GM08714 (cell line): ENCODE measurements at regions not wholly inside any gene's neighbourhood (a gene's known extent, or its start where the extent isn't known, plus 50 kb on each side); places are given as distances from the start of the nearest gene placed in this dataset.

Source experiments
- H3K4me3 ChIP-seq: fragments of 200-500 bp; sonication (Bioruptor generic); 2 replicates; pipeline ENCODE4 v1.5.1; 2014; ENCODE audit warnings: mild to moderate bottlenecking, low read length, inconsistent platforms
- ZNF274 ChIP-seq: IDR thresholded peaks from 2 replicates; pipeline ENCODE4 v1.6.1; 2012; ENCODE audit warnings: mild to moderate bottlenecking, low read depth, low read length

DNA sequence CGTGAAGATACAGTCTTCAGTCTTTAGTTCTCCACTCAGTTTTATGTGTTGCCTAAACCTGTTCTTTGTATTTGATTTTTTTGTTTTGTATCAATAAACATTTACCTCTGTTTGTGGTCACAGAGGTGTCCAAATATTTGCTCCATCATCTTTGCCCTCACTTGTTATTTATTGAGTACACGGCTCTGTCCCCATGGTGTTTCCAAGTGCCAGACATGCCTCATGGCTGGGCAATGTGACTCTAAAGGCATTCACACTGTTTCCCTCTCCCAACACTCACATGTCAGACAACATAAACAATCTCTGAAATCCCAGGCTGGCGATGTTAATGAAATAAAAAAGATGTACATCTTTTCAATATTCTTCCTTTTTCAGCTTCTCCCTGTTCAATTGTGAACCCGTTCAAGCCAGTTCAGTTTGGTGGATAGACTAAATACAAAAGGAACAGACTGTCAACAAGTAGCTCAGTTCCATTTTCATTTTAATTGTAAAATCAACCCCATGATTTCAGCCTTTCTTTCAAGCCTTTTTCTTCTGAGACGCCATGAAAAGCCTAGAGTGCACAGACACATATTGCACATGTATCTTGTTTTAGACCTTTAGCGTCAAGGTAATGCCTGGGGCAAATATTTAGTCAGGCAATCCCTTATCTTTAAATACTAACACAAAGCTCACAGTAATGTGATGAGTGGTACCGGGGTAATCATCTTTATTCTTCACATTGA, 680.7 kb downstream of the GALC start:
- TF ChIP-seq ZNF274 = no peak
- H3K4me3 ChIP-seq = no peak overlapping the region

DNA sequence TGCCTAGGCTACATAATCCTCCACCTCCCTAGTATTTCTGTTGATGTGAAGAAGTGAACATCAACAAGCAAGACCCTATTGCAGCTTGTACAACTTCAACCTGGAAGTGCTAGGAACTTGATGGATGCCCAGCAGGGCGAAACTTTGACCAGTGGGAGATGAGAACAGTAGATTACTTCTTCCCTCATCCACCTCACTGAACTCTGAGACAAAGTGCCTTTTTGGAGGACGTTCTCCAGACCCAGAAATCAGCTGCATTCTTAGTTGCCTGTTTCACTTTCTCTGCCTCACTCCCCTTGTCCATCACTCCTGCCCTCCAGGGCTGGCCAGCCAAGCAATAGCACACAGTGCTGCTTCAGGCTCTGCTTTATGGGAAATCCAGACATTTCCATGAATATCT, 683.4 kb downstream of the GALC start:
- no peak for TF ChIP-seq ZNF274
- no peak overlapping the region for H3K4me3 ChIP-seq

DNA sequence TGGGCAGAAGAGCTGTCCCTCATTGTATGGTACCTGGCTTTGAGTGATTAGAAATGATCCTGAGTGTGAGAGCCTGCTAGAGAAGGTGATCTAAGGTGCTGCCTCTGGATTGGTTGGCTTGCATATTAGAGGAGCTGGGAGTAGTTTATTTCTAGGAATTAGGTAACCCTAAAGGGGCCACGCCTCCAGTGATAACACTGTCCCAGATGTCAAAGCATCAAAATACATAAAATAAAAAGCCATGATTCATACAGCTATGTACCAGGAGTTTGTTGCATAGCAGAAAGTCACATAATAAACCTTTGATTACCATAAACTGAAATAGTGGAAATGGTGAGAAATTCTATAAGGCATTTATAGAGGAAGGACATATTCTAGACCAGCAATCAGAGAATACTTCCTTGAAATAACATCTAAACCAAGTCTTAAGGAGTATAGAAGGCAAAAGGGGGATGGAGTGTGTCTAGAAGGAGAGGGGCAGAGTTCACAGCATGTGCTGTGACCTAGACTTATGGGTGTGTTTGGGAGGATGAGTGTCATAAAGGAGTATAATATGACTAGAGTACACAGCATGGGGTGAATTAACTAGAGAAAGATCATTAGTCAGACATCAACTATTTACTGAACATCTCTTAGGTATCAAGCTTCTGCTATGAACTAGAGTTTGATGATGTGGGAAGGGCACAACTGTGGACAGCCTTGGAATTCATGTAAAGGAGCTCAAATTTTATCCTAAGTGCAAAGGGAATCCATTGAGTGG, 686.4 kb downstream of the GALC start:
- TF ChIP-seq ZNF274 = no peak
- H3K4me3 ChIP-seq = no peak overlapping the region

DNA sequence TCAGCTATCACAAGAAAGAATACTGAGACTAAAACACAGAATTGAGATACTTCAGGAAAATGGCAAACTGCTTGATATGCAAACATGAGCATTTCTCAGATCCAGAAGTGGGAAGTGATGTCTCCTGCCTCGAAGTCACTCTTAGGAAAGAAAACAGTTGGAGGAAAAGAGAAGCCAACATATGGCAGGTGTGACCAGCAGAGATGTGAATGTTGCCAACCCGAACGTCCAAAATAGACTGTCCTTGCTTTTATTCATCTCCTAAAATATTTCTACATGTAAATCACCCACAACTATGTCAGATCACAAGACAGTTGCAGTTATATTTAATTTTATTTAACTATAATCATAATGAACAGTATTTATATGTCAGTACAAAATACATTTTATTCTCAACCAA, 687.6 kb downstream of the GALC start:
- no peak overlapping the region for H3K4me3 ChIP-seq
- no peak for TF ChIP-seq ZNF274

DNA sequence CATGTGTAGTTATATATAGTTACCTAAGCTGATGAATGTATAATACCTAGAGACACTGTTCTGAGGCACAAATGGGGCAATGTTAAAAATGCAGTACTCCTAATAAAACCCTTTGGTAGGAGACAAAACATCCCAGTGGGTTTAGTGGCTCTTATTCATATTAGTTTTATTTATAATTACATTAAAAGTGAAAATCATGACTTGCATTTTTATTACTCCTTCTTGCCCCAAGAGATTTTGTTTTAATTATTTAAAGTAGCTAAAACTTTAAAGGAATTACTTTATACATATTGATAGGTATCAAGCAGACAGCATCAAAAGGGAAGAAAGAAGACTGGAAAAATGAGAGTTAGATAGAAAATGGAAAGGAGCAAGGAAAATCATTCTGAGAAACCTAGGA, 688.6 kb downstream of the GALC start:
- TF ChIP-seq ZNF274 = no peak
- no peak overlapping the region for H3K4me3 ChIP-seq

DNA sequence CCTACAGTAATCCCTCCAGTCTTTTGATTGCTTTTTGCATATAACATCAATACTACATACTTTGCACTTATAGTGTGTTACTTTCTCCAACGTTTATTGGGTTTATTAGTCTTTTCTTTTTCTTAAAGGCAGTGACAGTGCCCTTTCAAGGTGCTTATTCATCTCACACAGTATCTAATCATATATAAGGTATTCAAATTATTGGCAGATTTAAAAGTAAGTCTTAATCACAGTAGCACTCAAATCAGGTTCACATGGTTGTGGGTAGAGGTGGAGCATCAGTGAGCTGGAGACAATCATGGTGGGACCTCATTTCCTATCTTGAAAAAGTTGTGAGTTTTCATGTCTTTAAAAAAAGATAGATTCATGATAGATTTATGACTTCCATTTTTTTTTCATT, 706.2 kb downstream of the GALC start:
- no peak overlapping the region for H3K4me3 ChIP-seq
- TF ChIP-seq ZNF274 = no peak

DNA sequence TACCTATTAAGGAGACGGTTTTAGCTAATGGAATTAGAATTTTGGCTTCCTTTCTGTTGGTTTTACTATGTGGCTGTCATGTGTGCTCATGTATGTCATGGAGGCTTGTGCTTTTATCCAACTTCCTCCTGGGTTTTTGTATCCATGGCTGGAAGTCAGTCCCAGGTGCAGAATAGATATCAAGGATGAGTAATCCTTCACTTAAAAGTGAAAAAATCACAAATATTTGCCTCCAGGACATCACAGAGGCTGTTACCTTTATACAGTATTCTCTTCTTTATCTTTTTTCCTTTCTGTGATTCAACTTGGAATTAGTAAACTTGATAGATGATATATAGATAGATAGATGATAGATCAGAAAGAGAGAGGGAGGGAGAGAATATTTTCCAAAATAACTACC, 706.8 kb downstream of the GALC start:
- TF ChIP-seq ZNF274 = no peak
- H3K4me3 ChIP-seq = no peak overlapping the region

DNA sequence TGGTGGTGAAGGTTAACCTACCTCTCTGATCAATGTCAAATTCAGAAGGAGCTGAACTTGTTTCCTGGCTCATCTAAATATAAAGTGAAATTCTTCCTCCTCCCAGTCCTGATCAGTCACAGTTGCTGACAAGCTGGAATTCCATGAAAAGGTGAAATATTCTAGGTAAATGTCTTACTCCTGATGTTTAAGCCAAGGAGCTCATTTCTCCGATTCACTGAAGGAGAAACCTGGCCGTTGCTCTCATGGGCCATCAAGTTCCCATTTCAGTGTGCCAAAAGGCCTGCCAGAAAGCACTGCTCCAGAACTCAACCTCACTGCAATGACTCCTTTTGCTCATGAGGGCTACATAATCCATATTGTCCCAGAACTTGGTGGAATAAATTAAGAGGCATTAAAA, 707.5 kb downstream of the GALC start:
- H3K4me3 ChIP-seq = no peak overlapping the region
- no peak for TF ChIP-seq ZNF274

DNA sequence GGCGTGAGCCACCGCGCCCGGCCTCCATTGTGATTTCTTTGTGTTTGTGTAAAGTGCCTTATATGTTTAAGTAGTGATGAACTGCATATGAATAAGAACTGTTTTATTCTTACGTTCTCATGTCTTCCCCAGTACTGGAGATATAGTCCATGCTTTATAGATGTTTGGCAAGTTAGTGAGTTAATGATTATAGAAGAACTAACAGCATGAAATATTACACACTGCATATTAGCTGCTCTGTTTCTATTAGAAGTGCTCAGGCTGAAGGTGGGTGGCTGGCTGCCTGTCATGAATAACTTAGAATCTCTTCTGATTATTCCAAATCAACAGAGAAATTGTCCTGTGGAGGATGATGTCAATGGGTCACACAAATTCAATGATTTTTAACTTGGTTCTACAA, 709.4 kb downstream of the GALC start:
- no peak overlapping the region for H3K4me3 ChIP-seq
- TF ChIP-seq ZNF274 = no peak

DNA sequence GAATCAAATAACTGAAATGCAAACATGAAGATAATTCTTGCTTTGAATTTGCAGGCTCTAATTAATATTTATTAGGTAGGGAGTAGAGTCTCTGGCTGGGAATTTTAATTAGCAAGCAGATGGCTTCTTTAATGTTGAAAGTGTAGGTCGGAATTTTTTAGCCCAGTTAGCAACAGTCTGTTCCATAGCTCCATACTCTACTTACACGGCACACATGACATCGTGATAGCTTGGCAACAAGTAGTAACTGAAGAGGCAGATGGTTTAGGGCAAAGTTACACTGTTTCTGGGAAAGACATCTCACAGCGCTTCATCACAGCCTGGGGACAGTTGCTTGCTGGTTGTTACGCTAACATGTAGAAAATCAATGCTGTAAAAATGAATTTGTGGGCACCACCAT, 710.7 kb downstream of the GALC start:
- TF ChIP-seq ZNF274 = no peak

DNA sequence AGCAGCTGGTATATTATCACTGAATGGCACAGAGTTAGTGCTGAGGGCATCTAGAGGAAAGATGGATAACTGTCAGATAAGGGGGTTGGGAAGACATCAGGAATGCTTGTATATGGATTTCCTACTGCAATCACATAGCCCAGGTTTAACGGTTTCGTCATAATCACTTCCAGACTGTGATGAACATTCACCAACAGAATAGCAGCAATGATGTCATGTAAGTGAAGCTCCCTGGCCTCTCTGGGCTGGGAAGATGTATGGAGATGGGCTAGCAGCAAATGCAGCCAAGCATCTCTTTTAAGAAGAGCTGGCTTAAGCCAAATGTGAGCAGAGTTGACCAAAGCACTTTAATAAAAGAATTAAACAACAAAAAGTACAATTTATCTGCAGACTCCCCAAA, 714.6 kb downstream of the GALC start:
- no peak for TF ChIP-seq ZNF274
- H3K4me3 ChIP-seq = no peak overlapping the region

More for the DNA sequence above, 710.7 kb downstream of the GALC start:
- no peak overlapping the region for H3K4me3 ChIP-seq

DNA sequence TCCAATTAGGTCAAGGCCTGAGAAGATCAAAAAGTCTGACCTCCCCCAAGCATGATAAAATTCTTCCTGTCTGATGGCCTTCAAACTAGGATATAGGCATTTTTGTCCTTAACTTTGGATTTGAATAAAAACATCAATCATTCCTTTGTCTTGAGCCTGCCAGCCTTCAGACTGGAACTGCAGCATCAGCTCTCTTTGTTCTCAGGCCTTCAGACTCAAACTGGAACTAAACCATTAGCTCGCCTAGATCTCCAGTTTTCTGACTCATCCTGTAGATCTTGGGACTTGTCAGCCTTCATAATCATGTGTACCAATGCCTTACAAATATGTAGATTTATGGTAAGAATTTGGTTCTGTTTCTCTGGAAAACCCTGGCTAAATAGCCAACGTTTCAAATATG, 721.7 kb downstream of the GALC start:
- no peak for TF ChIP-seq ZNF274
- H3K4me3 ChIP-seq = no peak overlapping the region

DNA sequence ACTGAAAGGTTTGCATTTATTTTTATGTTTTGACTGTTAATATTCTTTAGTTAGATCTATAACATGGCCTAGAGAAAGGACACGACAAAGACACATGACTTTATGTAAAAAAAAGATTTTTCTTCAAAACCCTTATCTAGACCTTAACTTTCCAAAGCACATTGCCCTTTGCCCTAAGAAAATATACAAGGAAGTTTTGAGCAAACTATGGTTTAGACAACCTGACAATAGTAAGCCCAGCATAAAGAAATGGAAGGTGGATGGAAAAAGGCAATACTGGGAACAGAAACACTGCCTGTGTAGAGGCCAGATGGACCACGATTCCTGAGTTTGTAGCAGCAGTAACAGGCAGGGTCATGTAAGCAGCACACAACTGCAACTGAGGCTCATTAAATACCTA, 724.0 kb downstream of the GALC start:
- TF ChIP-seq ZNF274 = no peak
- H3K4me3 ChIP-seq = no peak overlapping the region

DNA sequence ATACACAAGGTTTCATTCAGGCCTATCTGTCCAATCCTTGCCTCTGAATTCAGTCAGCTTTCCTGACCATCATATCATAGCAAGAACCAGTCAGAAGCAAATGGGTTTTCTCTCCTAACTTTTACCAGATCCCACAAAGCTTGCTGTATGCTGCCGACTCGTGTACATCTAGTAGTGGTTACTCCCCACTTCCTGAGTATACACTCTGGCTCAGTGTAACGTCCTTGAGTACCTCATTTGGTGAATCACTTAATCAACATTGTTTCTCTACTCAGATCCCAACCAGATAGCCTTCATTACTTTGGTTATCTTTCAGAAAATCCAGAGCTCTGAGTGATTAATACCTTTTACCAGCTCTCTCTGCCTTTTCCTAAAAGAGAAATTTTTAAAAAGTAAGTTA, 728.2 kb downstream of the GALC start:
- no peak for TF ChIP-seq ZNF274
- no peak overlapping the region for H3K4me3 ChIP-seq

DNA sequence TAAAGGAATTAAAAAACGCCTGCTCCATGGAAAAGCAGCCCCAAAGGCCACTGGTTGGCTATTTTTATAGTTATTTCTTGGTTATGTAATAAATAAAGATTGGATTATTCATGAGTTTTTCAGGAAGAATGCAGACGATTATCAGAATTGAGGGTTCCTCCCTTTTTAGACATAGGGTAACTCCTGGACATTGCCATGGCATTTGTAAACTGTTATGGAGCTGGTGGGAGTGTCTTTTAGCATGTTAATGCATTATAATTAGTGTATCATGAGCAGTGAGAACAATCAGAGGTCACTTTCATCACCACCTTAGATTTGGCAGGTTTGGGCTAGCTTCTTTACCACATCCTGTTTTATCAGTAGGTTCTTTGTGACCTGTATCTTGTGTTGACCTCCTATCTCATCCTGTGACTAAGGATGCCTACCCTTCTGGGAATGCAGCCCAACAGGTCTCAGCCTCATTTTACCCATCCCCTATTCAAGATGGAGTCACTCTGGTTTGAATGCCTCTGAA, 728.7 kb downstream of the GALC start:
- no peak for TF ChIP-seq ZNF274
- no peak overlapping the region for H3K4me3 ChIP-seq
